ENCODE measurements at regions not wholly inside any gene's neighbourhood (a gene's known extent, or its start where the extent isn't known, plus 50 kb on each side); places are given as distances from the start of the nearest gene placed in this dataset.

- Histone ChIP-seq H3K9me3 (peaks cover 0 to 4% (median 0%) of the 10 kb centered on the region in 4 donors), H3K4me1 (no peaks in the 10 kb centered on the region), H3K4me3 (no peak overlapping the region), H3K36me3 (no peaks in the 10 kb centered on the region), H3K27ac (no peak overlapping the region), H3K27me3 (no peaks in the 10 kb centered on the region)
- no peak for DNase-seq
- TF ChIP-seq POLR2A (IDR thresholded peaks at IDR 0.05) = no peak
- TF ChIP-seq CTCF (IDR thresholded peaks at IDR 0.05) = no peak
These were observed 448.7 kb upstream of the VRK2 start for GRCh38 chr2:57597940-57598339.

- Histone ChIP-seq H3K4me3 (no peak overlapping the region), H3K9me3 (peaks cover 0 to 4% (median 0%) of the 10 kb centered on the region in 4 donors), H3K36me3 (no peaks in the 10 kb centered on the region), H3K4me1 (no peaks in the 10 kb centered on the region), H3K27ac (no peak overlapping the region), H3K27me3 (no peaks in the 10 kb centered on the region)
- no peak for DNase-seq
- TF ChIP-seq CTCF (IDR thresholded peaks at IDR 0.05) = no peak
- no peak for TF ChIP-seq POLR2A (IDR thresholded peaks at IDR 0.05)
These were observed 448.1 kb upstream of the VRK2 start for GRCh38 chr2:57598551-57598950.

- Histone ChIP-seq H3K4me1 (no peaks in the 10 kb centered on the region), H3K27ac (no peak overlapping the region), H3K9me3 (no peaks in the 10 kb centered on the region), H3K4me3 (no peak overlapping the region), H3K27me3 (no peaks in the 10 kb centered on the region), H3K36me3 (no peaks in the 10 kb centered on the region)
- TF ChIP-seq CTCF (IDR thresholded peaks at IDR 0.05) (no peak), POLR2A (IDR thresholded peaks at IDR 0.05) (no peak)
- DNase-seq = no peak
These were observed 443.9 kb upstream of the VRK2 start for GRCh38 chr2:57602733-57603132.

- Histone ChIP-seq H3K9me3 (no peaks in the 10 kb centered on the region), H3K4me3 (no peak overlapping the region), H3K4me1 (no peaks in the 10 kb centered on the region), H3K36me3 (no peaks in the 10 kb centered on the region), H3K27me3 (no peaks in the 10 kb centered on the region), H3K27ac (no peak overlapping the region)
- TF ChIP-seq CTCF (IDR thresholded peaks at IDR 0.05) = no peak
- TF ChIP-seq POLR2A (IDR thresholded peaks at IDR 0.05) = no peak
- no peak for DNase-seq
These were observed 431.6 kb upstream of the VRK2 start for GRCh38 chr2:57614988-57615387.

GRCh38 chr2:57615855-57616556, 430.6 kb upstream of the VRK2 start:
- H3K4me1 ChIP-seq = no peaks in the 10 kb centered on the region
- no peak for TF ChIP-seq CTCF (IDR thresholded peaks at IDR 0.05)
- TF ChIP-seq POLR2A (IDR thresholded peaks at IDR 0.05) = no peak
- no peak overlapping the region for H3K4me3 ChIP-seq
- H3K27ac ChIP-seq = no peak overlapping the region
- DNase-seq = no peak
- H3K27me3 ChIP-seq = no peaks in the 10 kb centered on the region
- no peaks in the 10 kb centered on the region for H3K9me3 ChIP-seq
- no peaks in the 10 kb centered on the region for H3K36me3 ChIP-seq

GRCh38 chr2:57617318-57617717, 429.3 kb upstream of the VRK2 start:
- Histone ChIP-seq H3K27me3 (no peaks in the 10 kb centered on the region), H3K36me3 (no peaks in the 10 kb centered on the region), H3K4me1 (no peaks in the 10 kb centered on the region), H3K27ac (no peak overlapping the region), H3K9me3 (no peaks in the 10 kb centered on the region), H3K4me3 (no peak overlapping the region)
- TF ChIP-seq POLR2A (IDR thresholded peaks at IDR 0.05) = no peak
- no peak for TF ChIP-seq CTCF (IDR thresholded peaks at IDR 0.05)
- DNase-seq = no peak
